PFSK-1 (cell line): ENCODE measurements at regions not wholly inside any gene's neighbourhood (a gene's known extent, or its start where the extent isn't known, plus 50 kb on each side); places are given as distances from the start of the nearest gene placed in this dataset.

Experiments
- POLR2AphosphoS5 ChIP-seq: IDR thresholded peaks from 2 replicates; pipeline ENCODE4 v1.6.1; 2012; ENCODE audit warnings: low read depth, mild to moderate bottlenecking, control low read depth, low read length, moderate library complexity
- REST ChIP-seq, 2 experiments: IDR thresholded peaks; 2 replicates each; pipeline versions ENCODE4 v1.6.1 to v1.8.0; 2011 to 2012; ENCODE audit warnings: low read depth in 2 of 2, low read length in 2 of 2, control low read depth in 1 of 2, inconsistent platforms in 1 of 2, mild to moderate bottlenecking in 1 of 2, moderate library complexity in 1 of 2; ENCODE audit not compliant: insufficient read depth in 1 of 2
- TAF1 ChIP-seq: IDR thresholded peaks from 2 replicates; pipeline ENCODE4 v1.6.1; 2012; ENCODE audit warnings: low read length, control low read depth, borderline replicate concordance; ENCODE audit not compliant: insufficient read depth

- TF ChIP-seq POLR2AphosphoS5 (no peak), TAF1 (no peak), REST (IDR thresholded peaks at IDR 0.05; ENCODE audit: insufficient read depth in 1 of 2, low read depth in 2 of 2, low read length in 2 of 2) (no peak)
Measured at GRCh38 chr4:180462116-180462515, 1781.1 kb upstream of the TENM3 start.
